IMR-90 (cell line): ENCODE measurements at regions not wholly inside any gene's neighbourhood (a gene's known extent, or its start where the extent isn't known, plus 50 kb on each side); places are given as distances from the start of the nearest gene placed in this dataset.

Source experiments
- ATAC-seq: fragments of 200-7000 bp; cut with Tn5 transposase; 2 replicates; pipeline ENCODE4 v1.9.1; 2020; ENCODE audit warnings: low read depth, mild to moderate bottlenecking, moderate library complexity
- BruUV-seq: library from RNA; stranded (reverse); fragments of 400-500 nt; replicated peaks from 2 replicates; lab custom pipeline; 2021; lab: Mats Ljungman, UMichigan
- CTCF ChIA-PET: fragments of 300-600 bp; formaldehyde crosslinking; extraction: SDS; loops from one replicate; lab custom pipeline; 2021; ENCODE audit warnings: antibody characterized with exemption; lab: Yijun Ruan, JAX
- POLR2A ChIA-PET: fragments of 300-600 bp; sonication (Branson Sonifier 250); formaldehyde crosslinking; loops from one replicate; lab custom pipeline; 2022; ENCODE audit warnings: antibody characterized with exemption; ENCODE audit not compliant: unreplicated experiment; lab: Charles Lee
- DNase-seq: peaks from one replicate; pipeline ENCODE4 v3.0.0; 2013
- H2AFZ ChIP-seq: replicated peaks from 2 replicates; pipeline ENCODE3; 2013; ENCODE audit warnings: low read length, mild to moderate bottlenecking; ENCODE audit not compliant: poor library complexity
- H2AK5ac ChIP-seq: 2 replicates; pipeline ENCODE4 v1.6.1; 2013; ENCODE audit warnings: low read depth, low read length, inconsistent platforms
- H2AK9ac ChIP-seq: replicated peaks from 2 replicates; pipeline ENCODE3; 2013; ENCODE audit warnings: mild to moderate bottlenecking, low read depth, low read length, moderate library complexity; ENCODE audit not compliant: poor library complexity
- H2BK120ac ChIP-seq: 2 replicates; pipeline ENCODE4 v1.6.1; 2013; ENCODE audit warnings: low read depth, low read length, inconsistent platforms
- H2BK15ac ChIP-seq: 3 replicates; pipeline ENCODE4 v1.6.1; 2013; ENCODE audit warnings: low read depth, low read length, inconsistent platforms
- H2BK20ac ChIP-seq: 2 replicates; pipeline ENCODE4 v1.6.1; 2013; ENCODE audit warnings: low read depth, mild to moderate bottlenecking, inconsistent platforms, low read length, moderate library complexity
- H2BK5ac ChIP-seq: 2 replicates; pipeline ENCODE4 v1.6.1; 2013; ENCODE audit warnings: mild to moderate bottlenecking, low read depth, low read length, inconsistent platforms; ENCODE audit not compliant: poor library complexity, severe bottlenecking
- H3K14ac ChIP-seq: replicated peaks from 2 replicates; pipeline ENCODE4 v1.6.1; 2013; ENCODE audit warnings: low read depth, low read length, inconsistent platforms
- H3K18ac ChIP-seq: 2 replicates; pipeline ENCODE4 v1.6.1; 2013; ENCODE audit warnings: low read depth, low read length, control low read depth
- H3K23ac ChIP-seq: 2 replicates; pipeline ENCODE4 v1.6.1; 2013; ENCODE audit warnings: low read depth, low read length, inconsistent platforms
- H3K27ac ChIP-seq: 2 replicates; pipeline ENCODE4 v1.5.1; 2013; ENCODE audit warnings: mild to moderate bottlenecking, control low read depth, low read length; ENCODE audit not compliant: insufficient read depth
- H3K27me3 ChIP-seq: 2 replicates; pipeline ENCODE4 v1.6.1; 2013; ENCODE audit warnings: low read length; ENCODE audit not compliant: control insufficient read depth, insufficient read depth
- H3K36me3 ChIP-seq: 2 replicates; pipeline ENCODE4 v1.6.1; 2013; ENCODE audit warnings: low read length, mixed read lengths; ENCODE audit not compliant: control insufficient read depth, insufficient read depth
- H3K4ac ChIP-seq: 2 replicates; pipeline ENCODE4 v1.6.1; 2013; ENCODE audit warnings: low read depth, low read length, inconsistent platforms
- H3K4me1 ChIP-seq: 2 replicates; pipeline ENCODE4 v1.6.1; 2013; ENCODE audit warnings: low read length, mixed read lengths; ENCODE audit not compliant: control insufficient read depth, insufficient read depth
- H3K4me2 ChIP-seq: 2 replicates; pipeline ENCODE4 v1.6.1; 2013; ENCODE audit warnings: low read depth, mild to moderate bottlenecking, control low read depth, low read length, moderate library complexity
- H3K4me3 ChIP-seq: 2 replicates; pipeline ENCODE4 v1.5.1; 2013; ENCODE audit warnings: low read depth, mild to moderate bottlenecking, control low read depth, low read length, moderate library complexity; ENCODE audit not compliant: insufficient read depth
- H3K56ac ChIP-seq: 2 replicates; pipeline ENCODE4 v1.6.1; 2013; ENCODE audit warnings: low read length, inconsistent platforms; ENCODE audit not compliant: insufficient read depth; ENCODE audit errors: extremely low read depth
- H3K79me1 ChIP-seq, 2 experiments: 2 replicates each; pipeline ENCODE4 v1.6.1; 2013; ENCODE audit warnings: low read length in 2 of 2, inconsistent platforms in 1 of 2, low read depth in 1 of 2
- H3K9ac ChIP-seq: 2 replicates; pipeline ENCODE4 v1.6.1; 2013; ENCODE audit warnings: low read depth, low read length, control low read depth
- H3K9me1 ChIP-seq: 2 replicates; pipeline ENCODE4 v1.6.1; 2013; ENCODE audit warnings: low read length, inconsistent platforms; ENCODE audit not compliant: insufficient read depth
- H3K9me3 ChIP-seq: 2 replicates; pipeline ENCODE4 v1.6.1; 2013; ENCODE audit warnings: low read length; ENCODE audit not compliant: control insufficient read depth, insufficient read depth
- H4K20me1 ChIP-seq: 2 replicates; pipeline ENCODE4 v1.6.1; 2013; ENCODE audit warnings: low read length, inconsistent platforms; ENCODE audit not compliant: insufficient read depth
- H4K5ac ChIP-seq: 2 replicates; pipeline ENCODE4 v1.6.1; 2013; ENCODE audit warnings: mild to moderate bottlenecking, low read depth, low read length, control low read depth
- H4K8ac ChIP-seq, 2 experiments: 2 replicates each; pipeline ENCODE4 v1.6.1; 2013; ENCODE audit warnings: low read depth in 2 of 2, low read length in 2 of 2, control low read depth in 1 of 2, inconsistent platforms in 1 of 2
- H4K91ac ChIP-seq: 2 replicates; pipeline ENCODE4 v1.6.1; 2013; ENCODE audit warnings: low read depth, low read length, inconsistent platforms; ENCODE audit not compliant: insufficient read depth
- BHLHE40 ChIP-seq: fragments of 150-350 bp; IDR thresholded peaks from 2 replicates; pipeline ENCODE4 v1.6.1; 2016; ENCODE audit warnings: mild to moderate bottlenecking, low read depth, low read length
- CEBPB ChIP-seq: IDR thresholded peaks from 2 replicates; pipeline ENCODE4 v1.6.1; 2012; ENCODE audit warnings: low read depth, low read length, improper control_type of control experiment
- CHD1 ChIP-seq: IDR thresholded peaks from 2 replicates; pipeline ENCODE4 v1.6.1; 2012; ENCODE audit warnings: low read depth, low read length, improper control_type of control experiment
- CTCF ChIP-seq: conservative IDR thresholded peaks from 2 replicates; pipeline ENCODE4 v1.5.1; 2012; ENCODE audit warnings: mild to moderate bottlenecking, low read depth, low read length, improper control_type of control experiment
- ELK1 ChIP-seq: fragments of 150-350 bp; IDR thresholded peaks from 2 replicates; pipeline ENCODE4 v1.6.1; 2016; ENCODE audit warnings: low read depth, mild to moderate bottlenecking, low read length, moderate library complexity, borderline replicate concordance
- FOS ChIP-seq: fragments of 150-350 bp; IDR thresholded peaks from 2 replicates; pipeline ENCODE4 v1.6.1; 2016; ENCODE audit warnings: low read depth, low read length
- MAFK ChIP-seq: IDR thresholded peaks from 2 replicates; pipeline ENCODE4 v1.6.1; 2012; ENCODE audit warnings: low read depth, low read length, improper control_type of control experiment
- MAZ ChIP-seq: IDR thresholded peaks from 2 replicates; pipeline ENCODE4 v1.6.1; 2012; ENCODE audit warnings: low read depth, mild to moderate bottlenecking, low read length, improper control_type of control experiment, moderate library complexity, borderline replicate concordance
- MXI1 ChIP-seq: IDR thresholded peaks from 2 replicates; pipeline ENCODE4 v1.6.1; 2012; ENCODE audit warnings: low read depth, mild to moderate bottlenecking, low read length, moderate library complexity, borderline replicate concordance
- NFE2L2 ChIP-seq: fragments of 150-350 bp; IDR thresholded peaks from 2 replicates; pipeline ENCODE4 v1.6.1; 2016; ENCODE audit warnings: low read depth, mild to moderate bottlenecking, low read length
- POLR2A ChIP-seq: IDR thresholded peaks from 2 replicates; pipeline ENCODE4 v1.6.1; 2012; ENCODE audit warnings: mild to moderate bottlenecking, low read depth, low read length
- RAD21 ChIP-seq: IDR thresholded peaks from 2 replicates; pipeline ENCODE4 v1.6.1; 2012; ENCODE audit warnings: low read length, improper control_type of control experiment
- RCOR1 ChIP-seq: IDR thresholded peaks from 2 replicates; pipeline ENCODE4 v1.6.1; 2012; ENCODE audit warnings: mild to moderate bottlenecking, low read length, improper control_type of control experiment; ENCODE audit not compliant: insufficient replicate concordance
- RFX5 ChIP-seq: IDR thresholded peaks from 2 replicates; pipeline ENCODE4 v1.8.0; 2012; ENCODE audit warnings: low read depth, mild to moderate bottlenecking, low read length, moderate library complexity
- SMC3 ChIP-seq: fragments of 150-350 bp; IDR thresholded peaks from 2 replicates; pipeline ENCODE4 v1.6.1; 2016; ENCODE audit warnings: low read depth, mild to moderate bottlenecking, antibody characterized with exemption, low read length, moderate library complexity
- USF2 ChIP-seq: fragments of 150-350 bp; IDR thresholded peaks from 2 replicates; pipeline ENCODE4 v1.6.1; 2017; ENCODE audit warnings: mild to moderate bottlenecking, antibody characterized with exemption, low read length, low read depth
- WGBS, 2 experiments: methylation state at CpG; one replicate each; pipeline versions ENCODE4 v1.1.5 to v1.1.7; 2013; ENCODE audit warnings: missing lambda C conversion rate in 2 of 2; ENCODE audit not compliant: insufficient read length in 1 of 2; ENCODE audit errors: extremely low coverage in 2 of 2; 5-methylcytosine and 5-hydroxymethylcytosine counted together
- dilution Hi-C: fragments of 300-500 bp; cut with HindIII; formaldehyde crosslinking; loops from one replicate; pipeline ENCODE4 v1.14.3; 2018; ENCODE audit warnings: low sequenced_read_pairs; ENCODE audit not compliant: unreplicated experiment
- in situ Hi-C: fragments of 300-500 bp; cut with MboI; formaldehyde crosslinking; loops from 3 replicates; pipeline ENCODE4 v1.14.3; 2019; ENCODE audit warnings: low sequenced_read_pairs, inconsistent platforms, mixed read lengths
- intact Hi-C: fragments of 100-400 bp; cut with micrococcal nuclease; formaldehyde crosslinking; loops from 2 replicates; pipeline ENCODE4 v1.10.0; 2022

GRCh38 chr13:58963321-58963720 is 1200.4 kb downstream of the DIAPH3 start:
- ChIA-PET CTCF (no interaction called here), POLR2A (no interaction called here)
- Histone ChIP-seq H3K9ac (no peak overlapping the region), H3K56ac (no peak overlapping the region), H3K14ac (no peak overlapping the region), H2BK20ac (no peak overlapping the region), H3K4me3 (no peak overlapping the region), H3K79me1 (no peaks in the 10 kb centered on the region), H3K18ac (no peak overlapping the region), H3K23ac (no peak overlapping the region), H3K36me3 (no peaks in the 10 kb centered on the region), H2AK9ac (no peak overlapping the region), H3K4me1 (no peaks in the 10 kb centered on the region), H3K27ac (no peak overlapping the region), H2AK5ac (no peak overlapping the region), H3K9me3 (no peaks in the 10 kb centered on the region), H3K4ac (no peak overlapping the region), H2BK15ac (no peak overlapping the region), H2AFZ (no peak overlapping the region), H4K5ac (no peak overlapping the region), H3K27me3 (no peaks in the 10 kb centered on the region), H4K91ac (no peak overlapping the region), H4K8ac (no peak overlapping the region), H3K4me2 (no peak overlapping the region), H2BK5ac (no peak overlapping the region), H2BK120ac (no peak overlapping the region), H3K9me1 (no peaks in the 10 kb centered on the region), H4K20me1 (no peaks in the 10 kb centered on the region)
- DNase-seq (no peak), ATAC-seq (no peak)
- dilution Hi-C loops (no loop called here), intact Hi-C loops (loop anchor here (10.0 kb wide), 1 partner anchor 1339 kb away; no protein-coding TSS in a partner anchor), in situ Hi-C loops (no loop called here)
- WGBS, 2 experiments, result no CpG with 5 or more reads among the region's 2 CpGs
- no peak for TF ChIP-seq RAD21
- no peak for TF ChIP-seq FOS
- no peak for TF ChIP-seq NFE2L2
- TF ChIP-seq CEBPB, result no peak
- no peak for TF ChIP-seq CTCF
- no peak for TF ChIP-seq SMC3
- TF ChIP-seq BHLHE40, result no peak
- no peak for TF ChIP-seq MAFK
- TF ChIP-seq ELK1, result no peak
- no peak for TF ChIP-seq CHD1
- no peak for TF ChIP-seq RFX5
- no peak for TF ChIP-seq USF2
- TF ChIP-seq RCOR1, result no peak
- no peak for TF ChIP-seq POLR2A
- no peak for TF ChIP-seq MXI1
- TF ChIP-seq MAZ, result no peak
- BruUV-seq, result no TSS peak
